NCI-H1694 (cell line): ENCODE measurements at regions not wholly inside any gene's neighbourhood (a gene's known extent, or its start where the extent isn't known, plus 50 kb on each side); places are given as distances from the start of the nearest gene placed in this dataset.
"Not testable (repeated sequence)": the region's sequence is repeated elsewhere in the genome, so short reads cannot be mapped to it uniquely, and the experiment has no call there.

Experiments
- DNase-seq: peaks from one replicate; lab custom pipeline; 2025; lab: John Stamatoyannopoulos, UW

DNA sequence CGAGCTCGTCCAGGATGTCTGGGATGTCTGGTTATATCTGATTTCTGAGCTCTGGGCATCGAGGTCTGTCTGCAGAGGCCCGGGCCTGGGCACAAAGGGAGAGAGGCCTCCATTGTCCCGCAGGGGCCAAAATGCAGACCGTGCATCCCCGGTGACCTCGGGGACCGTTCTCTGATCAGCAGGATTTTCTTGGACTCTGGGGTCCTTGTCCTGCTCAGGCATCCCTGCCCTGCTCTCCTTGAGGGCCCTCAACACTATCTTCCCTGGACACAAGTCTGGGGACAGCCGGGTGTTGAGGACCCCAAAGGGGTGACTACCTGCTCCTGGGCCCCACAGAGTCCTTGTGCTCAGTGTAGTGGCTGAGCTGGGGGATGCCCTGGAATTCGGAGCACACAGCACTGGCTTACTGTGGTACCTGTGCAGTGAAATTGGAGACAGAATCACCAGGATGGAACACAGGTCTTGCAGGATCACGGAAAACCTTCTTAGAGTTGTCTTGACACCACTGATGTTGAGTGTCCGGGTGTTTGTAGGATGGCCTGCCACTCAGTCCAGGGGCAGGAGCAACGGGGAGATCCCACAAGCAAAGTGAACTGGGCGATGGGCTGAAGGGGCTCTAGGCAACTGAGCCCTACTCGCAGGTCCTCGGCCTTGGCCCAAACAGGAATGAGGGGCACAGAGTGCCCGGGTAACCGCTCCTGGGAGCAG is 1369.2 kb downstream of the CDH12 start:
- not testable (repeated sequence) for DNase-seq

DNA sequence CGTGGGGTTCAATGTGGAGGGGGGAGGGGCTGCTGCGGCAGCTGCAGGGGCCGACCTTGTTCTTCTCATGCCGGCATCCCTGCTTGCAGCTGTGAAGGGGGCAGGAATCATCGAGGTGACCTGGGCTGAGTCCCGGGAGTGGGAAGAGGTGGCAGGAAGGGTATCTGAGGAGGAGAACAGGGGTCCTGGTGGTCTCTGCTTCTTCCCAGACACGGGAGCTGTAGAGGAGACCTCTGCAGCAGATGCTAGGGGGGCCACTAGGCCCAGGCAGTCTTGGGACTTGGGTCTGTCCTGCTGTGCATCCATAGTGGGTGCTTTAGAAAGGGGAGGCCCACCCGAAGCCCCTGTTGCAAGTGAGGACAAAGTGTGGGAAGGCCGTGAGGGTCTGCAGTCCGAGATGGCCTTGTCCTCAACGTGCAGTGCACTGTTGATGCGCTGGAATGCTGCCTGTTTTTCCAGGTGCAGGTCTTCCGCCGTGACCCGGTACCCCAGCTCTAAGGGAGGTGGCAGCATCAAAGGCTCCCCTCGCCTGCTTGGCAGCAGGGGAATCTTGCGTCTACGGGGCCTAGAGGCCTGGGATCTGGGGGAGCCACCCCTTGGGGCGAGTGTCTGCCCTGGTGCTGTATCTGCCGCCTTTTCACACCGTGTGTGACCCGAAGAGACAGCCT is 1370.0 kb downstream of the CDH12 start:
- not testable (repeated sequence) for DNase-seq

DNA sequence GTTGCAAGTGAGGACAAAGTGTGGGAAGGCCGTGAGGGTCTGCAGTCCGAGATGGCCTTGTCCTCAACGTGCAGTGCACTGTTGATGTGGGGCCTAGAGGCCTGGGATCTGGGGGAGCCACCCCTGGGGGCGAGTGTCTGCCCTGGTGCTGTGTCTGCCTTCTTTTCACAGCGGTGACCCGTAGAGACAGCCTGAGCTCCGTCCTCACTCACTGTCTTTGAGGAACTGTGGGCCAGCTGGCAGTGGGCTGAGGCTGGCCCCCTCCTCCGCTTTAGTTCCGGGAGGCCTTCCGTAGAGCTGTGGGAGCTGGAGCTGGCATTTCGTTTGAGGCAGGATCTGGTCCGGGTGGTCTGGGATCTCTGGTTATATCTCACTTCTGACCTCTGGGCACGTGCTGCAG is 1370.6 kb downstream of the CDH12 start:
- not testable (repeated sequence) for DNase-seq

DNA sequence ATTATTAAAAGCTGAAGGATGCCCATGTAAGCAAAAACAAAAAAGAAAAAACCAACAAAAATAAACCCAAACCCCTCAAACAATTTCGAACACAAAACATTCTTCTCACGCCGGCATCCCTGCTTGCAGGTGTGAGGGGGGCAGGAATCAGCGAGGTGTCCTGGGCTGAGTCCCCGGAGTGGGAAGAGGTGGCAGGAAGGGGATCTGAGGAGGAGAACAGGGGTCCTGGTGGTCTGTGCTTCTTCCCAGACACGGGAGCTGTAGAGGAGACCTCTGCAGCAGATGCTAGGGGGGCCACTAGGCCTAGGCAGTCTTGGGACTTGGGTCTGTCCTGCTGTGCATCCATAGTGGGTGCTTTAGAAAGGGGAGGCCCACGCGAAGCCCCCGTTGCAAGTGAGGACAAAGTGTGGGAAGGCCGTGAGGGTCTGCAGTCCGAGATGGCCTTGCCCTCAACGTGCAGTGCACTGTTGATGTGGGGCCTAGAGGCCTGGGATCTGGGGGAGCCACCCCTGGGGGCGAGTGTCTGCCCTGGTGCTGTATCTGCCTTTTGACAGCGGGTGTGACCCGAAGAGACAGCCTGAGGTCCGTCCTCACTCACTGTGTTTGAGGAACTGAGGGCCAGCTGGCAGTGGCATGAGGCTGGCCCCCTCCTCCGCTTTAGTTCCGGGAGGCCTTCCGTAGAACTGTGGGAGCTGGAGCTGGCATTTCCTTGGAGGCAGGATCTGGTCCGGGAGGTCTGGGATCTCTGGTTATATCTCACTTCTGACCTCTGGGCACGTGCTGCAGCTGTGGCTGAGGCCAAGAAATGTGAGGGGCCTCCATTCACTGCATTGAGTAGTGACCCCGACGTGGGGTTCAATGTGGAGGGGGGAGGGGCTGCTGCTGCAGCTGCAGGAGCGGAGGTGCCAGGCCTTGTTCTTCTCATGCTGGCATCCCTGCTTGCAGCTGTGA is 1371.5 kb downstream of the CDH12 start:
- DNase-seq, result not testable (repeated sequence)

DNA sequence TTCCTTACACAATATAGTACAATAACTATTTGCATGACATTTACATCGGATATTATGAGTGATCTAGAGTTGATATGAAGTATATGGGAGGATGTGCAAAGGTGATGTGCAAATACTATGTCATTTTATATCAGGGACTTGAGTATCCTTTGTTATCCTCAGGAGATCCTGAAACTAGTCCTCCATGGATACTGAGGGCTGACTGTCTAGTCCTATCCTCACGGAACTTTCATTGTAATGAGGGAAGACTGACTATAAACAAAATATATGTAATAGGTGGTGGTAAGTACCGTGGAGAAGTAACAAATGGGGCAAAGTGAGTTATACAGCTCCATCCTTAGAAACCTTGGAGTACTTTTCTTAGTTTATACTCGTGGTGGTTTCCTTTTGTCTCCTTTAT is 1373.1 kb downstream of the CDH12 start:
- not testable (repeated sequence) for DNase-seq

DNA sequence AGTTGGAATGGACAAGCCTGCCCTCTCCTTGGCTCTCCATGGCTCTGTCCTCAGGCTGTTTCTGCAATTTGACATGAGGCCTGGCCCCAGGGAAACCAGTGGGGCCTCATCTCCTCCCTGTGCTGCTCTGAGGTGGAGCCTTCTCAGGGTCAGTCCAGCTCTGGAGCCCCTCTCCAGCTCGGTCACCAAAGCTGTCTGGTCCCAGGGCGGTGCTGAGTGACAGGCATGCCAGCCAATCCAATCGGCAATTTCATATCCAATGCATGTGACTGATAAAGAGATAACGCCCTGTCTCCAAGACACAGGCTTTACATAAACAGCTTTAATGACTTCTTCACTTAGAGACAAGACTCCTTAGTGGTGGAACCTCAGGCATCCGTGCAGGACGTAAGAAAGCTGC is 1379.2 kb downstream of the CDH12 start:
- not testable (repeated sequence) for DNase-seq

DNA sequence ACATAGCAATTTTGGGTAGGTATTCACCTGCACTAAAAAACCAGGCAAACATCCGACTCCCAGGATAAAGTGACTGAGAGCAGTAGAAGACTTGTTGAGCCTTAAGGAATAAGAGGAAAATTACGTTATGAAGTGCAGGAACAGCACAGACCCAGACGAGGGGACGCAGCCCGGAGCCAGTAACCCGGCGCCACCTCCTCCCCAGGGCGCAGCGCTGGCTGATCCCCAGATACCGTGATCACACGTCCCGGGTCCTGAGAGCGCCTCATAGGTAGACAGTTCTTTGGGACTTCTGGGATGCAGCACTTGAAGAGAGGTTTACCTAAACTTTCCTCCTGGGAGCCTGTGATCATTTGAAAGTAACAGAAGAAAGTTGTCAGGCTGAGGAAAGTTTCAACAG is 1379.7 kb downstream of the CDH12 start:
- not testable (repeated sequence) for DNase-seq

DNA sequence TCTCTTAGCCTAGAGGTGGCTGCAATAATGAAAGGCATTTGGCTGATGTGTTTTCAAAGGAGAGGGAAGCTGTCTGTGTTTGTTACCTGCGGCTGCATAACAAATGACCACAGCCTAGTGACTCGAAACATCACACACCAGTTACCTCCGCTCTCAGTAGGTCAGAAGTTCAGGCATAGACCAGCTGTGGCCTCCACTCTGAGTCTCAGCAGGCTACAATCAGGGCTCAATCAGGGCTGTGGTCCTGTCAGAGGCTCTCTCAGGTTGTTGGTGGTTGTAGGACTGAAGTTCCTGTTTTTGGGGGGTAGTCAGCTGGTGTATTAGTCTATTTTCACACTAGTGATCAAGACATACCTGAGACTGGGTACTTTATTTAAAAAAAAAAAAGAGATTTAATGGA is 1381.5 kb downstream of the CDH12 start:
- DNase-seq, result not testable (repeated sequence)

DNA sequence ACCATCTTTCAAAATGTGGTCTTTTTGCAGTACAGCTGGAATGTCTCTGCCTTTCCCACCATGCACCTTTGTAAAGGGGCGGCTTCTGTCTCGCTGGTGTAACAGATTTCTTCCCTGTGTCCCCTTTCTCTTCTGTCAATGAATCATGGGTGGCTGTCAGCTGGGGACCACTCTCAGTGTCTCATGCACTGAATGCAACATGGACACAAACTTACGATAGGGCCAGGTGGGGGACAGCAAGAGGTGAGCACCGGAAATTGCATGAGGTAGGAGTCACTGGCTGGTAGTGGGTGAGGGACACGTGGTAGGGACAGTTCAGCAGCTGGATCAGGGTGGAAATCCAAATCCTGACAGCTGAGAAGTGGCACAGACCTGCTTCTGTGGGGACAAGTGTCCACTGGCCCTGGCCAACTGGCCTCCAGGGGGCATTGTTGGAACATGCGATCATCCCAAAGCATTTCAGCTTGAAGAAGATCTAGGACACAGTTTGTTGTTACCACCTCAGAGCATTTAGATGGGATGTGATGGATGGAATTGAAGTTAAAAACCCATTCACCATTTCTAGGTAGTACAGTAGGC is 1383.5 kb downstream of the CDH12 start:
- DNase-seq, result not testable (repeated sequence)

DNA sequence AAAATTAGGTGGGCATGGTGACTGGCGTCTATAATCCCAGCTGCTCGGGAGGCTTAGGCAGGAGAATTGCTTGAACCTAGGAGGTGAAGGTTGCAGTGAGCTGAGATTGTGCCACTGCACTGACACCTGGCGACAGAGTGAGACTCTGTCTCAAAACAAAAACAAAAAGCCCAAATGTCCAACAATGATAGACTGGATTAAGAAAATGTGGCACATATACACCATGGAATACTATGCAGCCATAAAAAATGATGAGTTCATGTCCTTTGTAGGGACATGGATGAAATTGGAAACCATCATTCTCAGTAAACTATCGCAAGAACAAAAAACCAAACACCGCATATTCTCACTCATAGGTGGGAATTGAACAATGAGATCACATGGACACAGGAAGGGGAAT is 1385.6 kb downstream of the CDH12 start:
- DNase-seq, result not testable (repeated sequence)

DNA sequence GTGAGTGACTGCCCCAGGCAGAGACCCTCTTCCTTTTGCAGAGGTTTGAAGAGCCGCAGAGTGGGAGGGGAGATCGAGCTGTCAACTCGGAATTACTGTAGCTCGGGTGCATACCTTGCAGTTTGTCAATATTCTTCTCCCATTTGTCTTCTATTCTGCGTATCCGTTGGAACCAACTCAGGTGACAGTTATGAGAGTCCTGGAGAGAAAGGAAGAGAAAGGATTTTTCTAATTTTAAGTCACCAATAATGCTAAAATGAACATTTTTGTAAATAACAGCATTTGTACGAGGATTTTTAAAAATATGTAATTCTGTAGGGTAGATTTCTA is 1393.4 kb downstream of the CDH12 start:
- not testable (repeated sequence) for DNase-seq

DNA sequence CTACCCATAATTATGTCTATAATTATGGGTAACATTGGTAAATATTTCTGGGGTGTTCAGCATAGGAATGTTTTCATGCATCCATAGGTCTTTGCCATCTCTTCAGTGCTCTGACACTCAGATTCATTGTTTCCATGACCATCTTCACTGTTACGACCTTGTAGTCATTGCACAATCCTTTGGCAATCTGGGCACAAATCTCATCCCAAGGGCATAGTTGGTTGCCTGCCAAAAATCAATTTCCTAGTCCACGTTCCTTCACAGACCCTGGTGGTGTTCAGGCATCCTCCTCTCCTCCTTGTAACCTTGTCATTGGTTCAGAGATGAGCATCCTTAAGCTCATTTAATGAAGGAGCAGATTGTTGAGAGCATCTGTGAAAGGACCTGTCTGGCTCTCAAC is 1400.7 kb downstream of the CDH12 start:
- DNase-seq, result no peak

DNA sequence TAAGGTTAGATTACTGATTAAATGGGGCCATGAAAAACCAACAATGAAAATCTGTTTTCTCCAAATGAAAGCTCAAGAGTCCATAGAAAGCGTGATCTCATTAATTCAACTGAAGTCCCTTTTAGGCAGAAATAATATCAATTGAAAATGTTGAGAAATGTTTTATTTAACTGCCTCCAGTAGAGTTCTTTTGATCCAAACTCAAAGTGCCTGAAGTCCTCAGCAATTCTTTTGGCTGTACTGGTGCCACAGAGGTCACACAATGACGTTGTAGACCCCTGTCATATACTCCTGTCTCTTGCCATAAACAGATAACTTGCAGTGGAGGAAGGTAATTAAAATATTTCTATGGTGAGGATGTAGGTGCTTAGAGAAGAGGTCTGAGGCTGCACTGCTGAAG is 1420.5 kb downstream of the CDH12 start:
- no peak for DNase-seq

DNA sequence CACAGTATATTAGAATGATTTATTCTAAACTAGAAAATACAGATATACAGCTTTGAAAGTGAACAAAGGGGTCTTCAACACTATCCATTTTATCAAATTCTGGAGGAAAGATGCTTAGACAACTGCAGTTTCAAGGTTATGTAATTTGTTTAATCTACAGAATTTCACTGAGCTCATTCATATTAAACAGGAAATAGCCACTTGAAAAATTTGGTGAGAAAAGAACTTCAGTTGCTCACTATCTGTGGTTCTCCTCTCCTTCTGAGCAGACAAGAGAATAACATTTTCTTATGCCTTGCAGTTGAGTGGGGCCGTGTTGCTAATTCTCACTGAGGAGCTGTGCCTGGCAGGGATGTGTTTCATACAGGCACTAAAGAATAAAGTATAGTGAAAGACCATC is 1428.2 kb downstream of the CDH12 start:
- DNase-seq, result no peak

DNA sequence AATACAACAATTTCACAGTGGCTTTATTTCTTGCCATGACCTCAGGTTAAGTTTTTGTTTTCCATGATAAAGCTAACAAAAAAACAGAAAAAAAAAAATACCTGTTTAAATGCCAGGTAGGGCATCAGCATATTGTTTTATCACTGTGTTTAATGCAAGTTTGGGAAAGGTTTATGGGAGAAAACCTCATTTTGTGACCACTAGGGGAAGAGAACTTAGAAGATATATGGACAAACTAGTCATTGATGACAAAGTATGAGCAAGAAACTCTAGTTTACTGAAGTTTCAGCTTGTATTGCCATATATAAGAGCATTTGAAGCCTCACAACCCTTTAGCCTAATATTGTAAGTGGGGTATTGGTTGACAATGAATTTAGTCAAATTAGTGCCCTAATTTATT is 1431.4 kb upstream of the CDH18 start:
- DNase-seq, result no peak

DNA sequence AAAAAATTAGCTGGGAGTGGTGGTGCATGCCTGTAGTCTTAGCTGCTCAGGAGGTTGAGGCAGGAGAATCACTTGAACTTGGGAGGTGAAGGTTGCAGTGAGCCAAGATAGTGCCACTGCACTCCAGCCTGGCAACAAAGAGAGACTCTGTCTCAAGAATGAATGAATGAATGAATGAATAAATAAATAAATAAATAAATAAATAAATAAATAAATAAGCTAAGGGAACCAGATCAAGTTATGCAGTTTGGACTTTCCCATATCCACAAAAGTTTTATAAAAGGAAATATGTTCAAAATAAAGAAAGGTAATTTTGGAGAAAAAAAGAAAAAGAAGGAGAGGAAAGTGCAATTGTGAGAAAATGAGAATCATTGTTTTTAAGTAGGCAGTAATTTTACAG is 1414.1 kb upstream of the CDH18 start:
- DNase-seq, result not testable (repeated sequence)

DNA sequence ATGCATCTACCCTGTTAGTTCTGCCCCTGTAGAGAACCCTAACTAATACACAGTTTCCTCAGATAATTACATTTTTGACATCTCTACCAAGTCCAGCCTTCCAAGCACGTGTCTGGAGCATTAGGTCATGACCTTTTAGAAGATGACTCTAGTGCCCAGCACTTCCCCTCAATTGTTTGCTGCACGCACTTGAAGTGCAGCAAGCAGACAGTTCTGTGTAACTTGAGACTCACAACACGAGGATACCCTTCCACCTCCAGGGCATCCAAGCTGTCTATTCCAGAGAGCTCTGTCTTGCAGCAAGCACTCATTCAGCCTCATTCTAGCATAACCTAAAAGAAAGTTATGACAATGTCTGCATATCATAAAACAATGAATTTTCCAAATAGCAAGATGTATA is 1410.5 kb upstream of the CDH18 start:
- DNase-seq, result no peak

DNA sequence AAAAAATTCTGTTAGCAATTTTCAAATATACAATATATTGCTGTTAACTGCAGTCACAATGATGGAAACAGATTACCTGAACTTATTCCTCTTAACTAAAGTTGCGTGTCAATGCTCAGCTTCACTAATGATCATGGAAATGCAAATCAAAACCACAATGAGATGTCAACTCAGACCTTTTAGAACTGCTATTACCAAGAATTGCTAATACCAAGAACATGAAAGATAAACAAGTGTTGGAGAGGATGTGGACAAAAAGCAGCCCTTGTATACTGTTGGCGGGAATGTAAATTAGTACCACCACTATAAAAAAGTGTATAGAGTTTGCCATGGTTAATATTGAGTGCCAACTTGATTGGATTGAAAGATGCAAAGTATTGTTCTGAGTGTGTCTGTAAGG is 1409.7 kb upstream of the CDH18 start:
- DNase-seq, result no peak

DNA sequence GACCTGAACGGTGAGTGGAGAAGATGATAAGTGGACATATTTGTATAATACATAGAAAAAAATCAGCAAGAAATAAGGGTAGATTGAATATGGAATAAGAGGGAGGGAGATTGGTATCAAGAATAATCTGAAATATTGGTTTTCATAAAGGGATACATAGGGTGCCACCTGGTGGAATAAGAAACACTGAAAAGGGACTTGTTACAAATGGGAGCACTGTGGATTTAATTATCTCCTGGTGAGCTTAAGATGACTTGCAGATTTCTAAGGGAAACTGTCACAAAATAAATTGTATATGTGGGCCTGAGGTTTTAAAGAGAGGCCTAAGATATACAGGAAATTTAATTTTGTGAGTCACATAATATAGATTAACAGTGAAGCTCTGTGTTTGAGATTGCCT is 1403.5 kb upstream of the CDH18 start:
- no peak for DNase-seq

DNA sequence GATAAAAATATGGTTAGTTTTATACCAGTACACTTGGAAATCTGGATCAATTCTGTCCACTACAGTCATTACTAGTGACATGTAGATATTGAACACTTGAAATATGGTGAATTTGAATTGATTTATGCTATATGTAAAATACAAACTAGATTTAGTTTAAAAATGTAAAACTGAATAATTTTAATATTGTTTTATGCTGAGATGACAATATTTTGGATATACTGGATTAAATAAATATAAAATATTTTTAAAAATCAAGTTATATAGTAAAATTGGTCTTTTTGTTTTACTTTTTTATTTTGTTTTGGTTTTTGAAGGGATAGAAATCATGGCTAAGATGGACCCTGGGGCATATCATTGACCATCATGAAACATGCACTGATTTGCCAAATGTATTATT is 1372.8 kb upstream of the CDH18 start:
- not testable (repeated sequence) for DNase-seq

DNA sequence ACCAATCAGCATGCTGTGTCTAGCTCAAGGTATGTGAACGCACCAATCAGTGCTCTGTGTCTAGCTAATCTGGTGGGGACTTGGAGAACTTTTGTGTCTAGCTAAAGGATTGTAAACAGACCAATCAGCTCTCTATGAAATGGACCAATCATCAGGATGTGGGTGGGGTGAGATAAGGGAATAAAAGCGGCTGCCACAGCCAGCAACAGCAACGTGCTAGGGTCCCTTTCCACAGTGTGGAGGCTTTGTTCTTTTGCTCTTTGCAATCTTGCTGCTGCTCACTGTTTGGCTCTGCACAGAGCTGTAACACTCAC is 1353.9 kb upstream of the CDH18 start:
- peak; percentile 14 for DNase-seq

DNA sequence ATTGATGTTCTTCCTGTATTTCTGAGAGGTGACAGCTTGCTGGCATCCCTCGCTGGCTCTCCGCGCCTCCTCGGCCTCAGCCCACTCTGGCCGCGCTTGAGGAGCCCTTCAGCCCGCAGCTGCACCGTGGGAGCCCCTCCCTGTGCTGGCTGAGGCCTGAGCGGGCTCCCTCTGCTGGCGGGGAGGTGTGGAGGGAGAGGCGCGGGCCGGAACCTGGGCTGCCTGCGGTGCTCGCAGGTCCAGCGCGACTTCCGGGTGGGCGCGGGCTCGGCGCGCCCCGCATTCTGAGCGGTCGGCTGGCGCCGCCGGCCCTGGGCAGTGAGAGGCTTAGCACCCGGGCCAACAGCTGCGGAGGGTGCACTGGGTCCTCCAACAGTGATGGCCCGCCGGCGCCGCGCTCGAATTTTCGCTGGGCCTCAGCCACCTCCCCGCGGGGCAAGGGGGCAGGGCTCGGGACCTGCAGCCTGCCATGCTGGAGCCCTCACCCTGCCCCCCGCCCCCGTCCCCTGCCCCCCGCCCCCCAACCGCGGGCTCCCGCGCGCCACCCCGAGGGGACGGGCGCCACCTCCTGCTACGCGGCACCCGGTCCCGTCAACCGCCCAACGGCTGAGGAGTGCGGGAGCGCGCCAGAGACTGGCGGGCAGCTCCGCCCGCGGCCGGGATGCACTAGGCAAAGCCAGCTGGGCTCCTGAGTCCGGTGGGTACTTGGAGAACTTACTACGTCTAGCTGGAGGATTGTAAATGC is 1353.4 kb upstream of the CDH18 start:
- not testable (repeated sequence) for DNase-seq
